ENCODE measurements at regions not wholly inside any gene's neighbourhood (a gene's known extent, or its start where the extent isn't known, plus 50 kb on each side); places are given as distances from the start of the nearest gene placed in this dataset.

DNA sequence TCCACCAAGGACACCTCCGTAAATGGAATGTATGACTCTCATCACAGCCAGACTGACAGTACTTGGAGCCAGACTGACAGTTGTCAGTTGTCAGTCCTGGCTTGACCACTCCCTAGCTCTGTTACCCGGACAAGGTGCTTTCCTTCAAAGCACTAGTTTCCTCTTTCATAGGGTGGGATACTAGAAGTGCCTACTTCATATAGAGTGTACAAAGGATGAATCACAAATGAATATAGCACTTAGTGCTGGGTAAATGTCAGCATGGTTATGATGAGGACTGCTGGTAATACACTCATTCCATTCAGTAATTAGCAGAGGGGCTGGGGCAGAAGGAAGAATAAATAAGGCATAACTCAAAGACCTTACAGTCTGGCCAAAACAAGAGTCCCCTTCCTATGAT, 91.4 kb downstream of the ARL4C start:
- no peak overlapping the region for H3K4me3 ChIP-seq (ENCODE audit: low read depth, poor library complexity, severe bottlenecking)
- DNase-seq (ENCODE audit: low spot score in 2 of 2), result no peak
- WGBS, 2 donors, result 77 to 84% methylated on average over 2 of the region's 2 CpGs
- intact Hi-C loops (cut with DNase I; ENCODE audit: low total_unique reads), result no loop called here
- TF ChIP-seq, protein P1, sequence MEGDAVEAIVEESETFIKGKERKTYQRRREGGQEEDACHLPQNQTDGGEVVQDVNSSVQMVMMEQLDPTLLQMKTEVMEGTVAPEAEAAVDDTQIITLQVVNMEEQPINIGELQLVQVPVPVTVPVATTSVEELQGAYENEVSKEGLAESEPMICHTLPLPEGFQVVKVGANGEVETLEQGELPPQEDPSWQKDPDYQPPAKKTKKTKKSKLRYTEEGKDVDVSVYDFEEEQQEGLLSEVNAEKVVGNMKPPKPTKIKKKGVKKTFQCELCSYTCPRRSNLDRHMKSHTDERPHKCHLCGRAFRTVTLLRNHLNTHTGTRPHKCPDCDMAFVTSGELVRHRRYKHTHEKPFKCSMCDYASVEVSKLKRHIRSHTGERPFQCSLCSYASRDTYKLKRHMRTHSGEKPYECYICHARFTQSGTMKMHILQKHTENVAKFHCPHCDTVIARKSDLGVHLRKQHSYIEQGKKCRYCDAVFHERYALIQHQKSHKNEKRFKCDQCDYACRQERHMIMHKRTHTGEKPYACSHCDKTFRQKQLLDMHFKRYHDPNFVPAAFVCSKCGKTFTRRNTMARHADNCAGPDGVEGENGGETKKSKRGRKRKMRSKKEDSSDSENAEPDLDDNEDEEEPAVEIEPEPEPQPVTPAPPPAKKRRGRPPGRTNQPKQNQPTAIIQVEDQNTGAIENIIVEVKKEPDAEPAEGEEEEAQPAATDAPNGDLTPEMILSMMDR (IDR thresholded peaks at IDR 0.05), result no peak
- TF ChIP-seq POLR2A (IDR thresholded peaks at IDR 0.05), result no peak

DNA sequence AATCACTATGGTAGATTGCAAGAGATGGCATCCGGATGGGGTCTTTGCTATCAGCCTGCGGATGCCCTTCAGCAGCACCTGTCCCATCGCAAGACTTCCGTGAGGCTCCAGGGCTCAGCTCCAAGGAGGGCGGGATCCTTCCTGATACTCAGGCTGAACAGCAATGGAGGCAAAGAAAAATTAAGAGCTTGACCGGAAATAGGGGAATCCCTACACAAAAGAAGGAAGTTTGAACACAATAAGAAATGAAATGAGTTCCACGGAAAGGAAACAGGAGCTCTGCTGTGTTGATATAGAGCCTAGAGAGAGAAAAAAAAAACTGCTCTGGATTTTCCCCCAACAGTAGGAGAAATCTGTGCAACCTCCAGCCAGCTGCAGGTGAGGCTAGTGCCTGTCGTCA, 91.9 kb downstream of the ARL4C start:
- intact Hi-C loops (cut with DNase I; ENCODE audit: low total_unique reads), result no loop called here
- TF ChIP-seq, protein P1 (IDR thresholded peaks at IDR 0.05), result no peak
- no peak for TF ChIP-seq POLR2A (IDR thresholded peaks at IDR 0.05)
- no peak for DNase-seq (ENCODE audit: low spot score in 2 of 2)
- H3K4me3 ChIP-seq (ENCODE audit: low read depth, poor library complexity, severe bottlenecking), result no peak overlapping the region
- 59 to 71% methylated on average over 8 of the region's 8 CpGs for WGBS, 2 donors

DNA sequence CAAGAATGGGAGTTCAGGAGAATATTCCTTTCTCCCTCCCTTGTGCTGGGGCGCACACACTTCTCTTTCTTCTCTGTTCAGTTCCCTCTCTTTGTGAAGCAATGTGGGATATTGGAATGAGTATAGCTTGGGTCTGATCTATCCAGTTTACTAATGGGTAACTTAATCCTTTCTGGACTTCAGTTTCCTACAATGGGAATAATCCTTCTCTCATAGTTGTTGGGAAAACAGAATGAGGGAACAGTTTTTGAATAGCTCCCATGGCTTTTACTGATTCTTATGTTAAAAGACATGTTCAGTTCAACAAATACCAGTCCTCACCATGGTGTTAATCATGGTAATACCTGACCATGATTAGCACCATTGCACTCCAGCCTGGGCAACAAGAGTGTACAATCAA, 93.1 kb downstream of the ARL4C start:
- intact Hi-C loops (cut with DNase I; ENCODE audit: low total_unique reads), result no loop called here
- no peak overlapping the region for H3K4me3 ChIP-seq (ENCODE audit: low read depth, poor library complexity, severe bottlenecking)
- no peak for DNase-seq (ENCODE audit: low spot score in 2 of 2)
- no peak for TF ChIP-seq POLR2A (IDR thresholded peaks at IDR 0.05)
- TF ChIP-seq, protein P1 (IDR thresholded peaks at IDR 0.05), result no peak
- 89 to 100% methylated on average over 1 of the region's 1 CpG for WGBS, 2 donors

DNA sequence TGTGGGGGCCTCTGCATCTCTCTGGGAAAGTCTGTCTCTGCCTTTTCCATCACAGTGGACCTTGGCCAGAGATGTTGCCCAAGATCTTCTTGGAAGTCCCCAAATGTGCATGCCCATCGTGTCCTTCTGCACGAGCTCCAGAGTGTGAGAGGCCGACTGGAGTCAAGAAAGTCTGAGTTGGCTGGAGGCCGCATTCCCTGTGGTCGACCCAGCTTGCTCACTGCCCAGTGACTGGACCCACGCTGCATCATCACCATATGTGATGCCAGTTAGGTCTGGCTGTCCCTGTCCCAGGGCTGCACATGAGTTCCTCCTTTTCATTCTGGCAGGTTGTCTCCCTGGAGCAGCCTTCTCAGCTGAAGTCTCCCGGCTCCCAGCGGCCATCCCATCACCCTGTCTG, 93.8 kb downstream of the ARL4C start:
- DNase-seq (ENCODE audit: low spot score in 2 of 2), result no peak
- intact Hi-C loops (cut with DNase I; ENCODE audit: low total_unique reads), result no loop called here

DNA sequence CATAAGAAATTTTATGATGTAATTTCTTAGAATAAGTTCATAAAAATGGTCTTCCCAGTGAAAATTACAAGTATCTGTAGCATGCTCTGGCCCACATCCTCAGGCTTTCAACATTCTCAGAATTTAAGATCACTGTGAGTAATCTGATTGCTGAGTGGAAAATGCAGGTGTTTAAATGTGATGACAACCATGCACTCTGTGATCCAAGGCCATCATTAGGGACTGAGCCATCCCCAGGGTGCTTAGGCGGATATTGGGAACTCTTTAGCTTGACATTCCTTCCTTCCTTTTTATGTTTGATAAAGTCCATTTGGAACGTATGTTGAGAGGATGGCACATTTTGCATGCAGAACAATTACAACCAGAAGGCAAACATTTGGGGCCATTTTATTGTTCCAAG, 95.5 kb downstream of the ARL4C start:
- intact Hi-C loops (cut with DNase I; ENCODE audit: low total_unique reads), result no loop called here
- no peak overlapping the region for H3K4me3 ChIP-seq (ENCODE audit: low read depth, poor library complexity, severe bottlenecking)
- no peak for TF ChIP-seq POLR2A (IDR thresholded peaks at IDR 0.05)
- TF ChIP-seq, protein P1 (IDR thresholded peaks at IDR 0.05), result no peak
- 67 to 77% methylated on average over 2 of the region's 2 CpGs for WGBS, 2 donors
- no peak for DNase-seq (ENCODE audit: low spot score in 2 of 2)

More for the DNA sequence above, 93.8 kb downstream of the ARL4C start:
- 74 to 77% methylated on average over 8 of the region's 8 CpGs for WGBS, 2 donors
- no peak for TF ChIP-seq POLR2A (IDR thresholded peaks at IDR 0.05)
- TF ChIP-seq, protein P1 (IDR thresholded peaks at IDR 0.05), result no peak
- no peak overlapping the region for H3K4me3 ChIP-seq (ENCODE audit: low read depth, poor library complexity, severe bottlenecking)

DNA sequence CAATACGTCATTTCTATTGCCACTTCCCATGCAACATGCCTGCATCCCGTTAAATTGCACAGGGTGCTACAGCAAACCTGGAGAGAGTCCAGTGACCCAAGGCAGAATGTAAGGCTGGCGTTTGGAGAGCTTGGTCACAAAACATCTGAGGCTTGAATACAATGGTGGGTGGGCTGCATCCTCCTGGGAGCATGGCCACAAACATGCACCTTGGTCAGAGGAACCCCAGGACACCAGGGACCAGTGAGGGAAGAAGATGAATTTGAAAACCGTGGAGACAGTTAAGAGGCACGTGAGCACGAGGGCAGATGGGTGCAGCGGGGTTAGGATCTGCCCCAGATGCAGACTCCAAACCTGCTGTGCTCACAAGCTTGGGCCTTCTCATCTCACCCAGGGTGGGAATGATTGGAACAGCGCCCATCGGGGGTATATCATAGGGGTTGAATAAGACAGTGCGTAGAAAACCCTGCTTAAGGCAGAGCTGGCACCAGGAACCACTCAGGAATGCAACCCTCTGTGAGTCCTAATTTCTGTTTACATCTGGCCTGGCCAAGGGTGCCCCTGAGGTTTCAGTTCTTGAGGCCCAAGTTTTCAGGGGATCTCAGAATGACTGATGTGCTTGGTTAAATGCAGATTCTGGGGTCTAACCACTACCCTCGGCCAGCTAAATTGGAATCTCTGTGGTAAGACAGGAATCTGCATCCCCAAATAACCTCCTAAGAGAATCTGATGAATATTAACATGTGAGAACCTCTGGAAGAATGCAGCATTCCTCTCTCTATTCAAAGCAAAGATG, 97.2 kb downstream of the ARL4C start:
- no peak for DNase-seq (ENCODE audit: low spot score in 2 of 2)
- WGBS, 2 donors, result 81 to 84% methylated on average over 11 of the region's 11 CpGs
- no peak overlapping the region for H3K4me3 ChIP-seq (ENCODE audit: low read depth, poor library complexity, severe bottlenecking)
- TF ChIP-seq, protein P1 (IDR thresholded peaks at IDR 0.05), result no peak
- no peak for TF ChIP-seq POLR2A (IDR thresholded peaks at IDR 0.05)
- intact Hi-C loops (cut with DNase I; ENCODE audit: low total_unique reads), result no loop called here

All from lower leg skin (tissue), 4 donors.